ENCODE measurements at regions not wholly inside any gene's neighbourhood (a gene's known extent, or its start where the extent isn't known, plus 50 kb on each side); places are given as distances from the start of the nearest gene placed in this dataset.

DNA sequence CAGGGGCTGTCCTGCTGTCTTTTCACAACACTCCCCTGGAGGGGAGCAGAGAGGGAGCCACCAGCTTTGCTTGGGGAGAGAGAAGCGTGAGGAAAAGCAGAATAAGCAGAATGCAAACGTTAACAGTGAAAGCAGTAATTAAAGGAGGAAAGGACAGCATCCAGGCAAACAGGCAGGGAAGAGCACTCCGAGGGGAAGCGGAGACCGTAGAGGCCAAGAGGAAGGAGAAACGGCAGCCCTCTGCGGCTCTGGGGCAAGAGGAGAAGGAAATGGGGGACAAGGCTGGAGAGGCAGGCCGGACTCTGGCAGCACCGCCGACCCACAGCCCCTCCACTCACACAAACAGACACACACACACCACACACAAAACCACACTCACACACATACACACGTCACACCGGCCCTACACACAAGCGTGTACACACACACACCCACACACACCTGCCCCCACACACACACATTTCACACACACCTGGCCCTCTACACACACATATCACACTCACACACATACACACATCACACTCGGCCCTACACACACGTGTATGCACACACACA lies 449.8 kb downstream of the SOX6 start:
- TF ChIP-seq EZH2phosphoT487 (IDR thresholded peaks at IDR 0.05; ENCODE audit: borderline replicate concordance, low read length) = no peak
- TF ChIP-seq CTCF (conservative IDR thresholded peaks at IDR 0.05; ENCODE audit: low read depth, low read length) = no peak
